ENCODE measurements at regions not wholly inside any gene's neighbourhood (a gene's known extent, or its start where the extent isn't known, plus 50 kb on each side); places are given as distances from the start of the nearest gene placed in this dataset.

DNA sequence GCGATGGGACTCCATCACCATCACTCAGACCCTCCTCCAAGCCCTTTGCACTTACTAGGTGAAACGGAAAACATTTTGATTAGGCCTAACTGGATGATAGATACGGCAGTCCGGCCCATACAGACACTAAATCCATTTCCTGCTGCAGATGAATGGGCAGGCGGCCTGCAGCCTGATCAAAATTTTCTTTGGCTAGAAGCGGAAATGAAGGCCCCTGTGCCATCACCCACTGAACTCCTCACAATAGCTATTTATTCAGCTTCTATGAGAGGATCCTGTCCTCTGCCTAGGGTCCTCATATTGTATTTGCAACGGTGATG is 200.5 kb downstream of the OMA1 start:
- no peaks in the 10 kb centered on the region for H3K4me1 ChIP-seq (ENCODE audit: control insufficient read depth, extremely low read depth, insufficient read depth, low read length)
- H3K9me3 ChIP-seq (ENCODE audit: control insufficient read depth, insufficient read depth, low read depth, low read length) = no peaks in the 10 kb centered on the region
- no peak overlapping the region for H2AFZ ChIP-seq (ENCODE audit: low read length)
- H3K36me3 ChIP-seq (ENCODE audit: control insufficient read depth, insufficient read depth, low read length) = no peaks in the 10 kb centered on the region
- H3K79me2 ChIP-seq (ENCODE audit: control insufficient read depth, insufficient read depth, low read length) = no peaks in the 10 kb centered on the region
- H3K27me3 ChIP-seq (ENCODE audit: control insufficient read depth, insufficient read depth, low read length) = no peaks in the 10 kb centered on the region
- H3K4me3 ChIP-seq (replicated peaks in 1 of 4; ENCODE audit: control extremely low read depth in 1 of 4, insufficient read depth in 1 of 4, low read depth in 3 of 4, low read length in 4 of 4) = no peak overlapping the region
- no peaks in the 10 kb centered on the region for H4K20me1 ChIP-seq (ENCODE audit: control insufficient read depth, extremely low read depth, insufficient read depth, low read length)
- H3K27ac ChIP-seq (ENCODE audit: insufficient read depth, low read length) = no peak overlapping the region
- no peak for TF ChIP-seq CTCF (conservative IDR thresholded peaks at IDR 0.05 in 1 of 2, IDR thresholded peaks at IDR 0.05 in 1 of 2; ENCODE audit: low read depth in 1 of 2, low read length in 2 of 2)
- TF ChIP-seq EZH2 (IDR thresholded peaks at IDR 0.05; ENCODE audit: low read length, missing control alignments) = no peak
- H3K9ac ChIP-seq (ENCODE audit: insufficient read depth, low read length) = no peak overlapping the region
- H3K4me2 ChIP-seq (ENCODE audit: extremely low read depth, insufficient read depth, low read length) = no peak overlapping the region
- DNase-seq (ENCODE audit: low read depth in 2 of 2) = no peak

DNA sequence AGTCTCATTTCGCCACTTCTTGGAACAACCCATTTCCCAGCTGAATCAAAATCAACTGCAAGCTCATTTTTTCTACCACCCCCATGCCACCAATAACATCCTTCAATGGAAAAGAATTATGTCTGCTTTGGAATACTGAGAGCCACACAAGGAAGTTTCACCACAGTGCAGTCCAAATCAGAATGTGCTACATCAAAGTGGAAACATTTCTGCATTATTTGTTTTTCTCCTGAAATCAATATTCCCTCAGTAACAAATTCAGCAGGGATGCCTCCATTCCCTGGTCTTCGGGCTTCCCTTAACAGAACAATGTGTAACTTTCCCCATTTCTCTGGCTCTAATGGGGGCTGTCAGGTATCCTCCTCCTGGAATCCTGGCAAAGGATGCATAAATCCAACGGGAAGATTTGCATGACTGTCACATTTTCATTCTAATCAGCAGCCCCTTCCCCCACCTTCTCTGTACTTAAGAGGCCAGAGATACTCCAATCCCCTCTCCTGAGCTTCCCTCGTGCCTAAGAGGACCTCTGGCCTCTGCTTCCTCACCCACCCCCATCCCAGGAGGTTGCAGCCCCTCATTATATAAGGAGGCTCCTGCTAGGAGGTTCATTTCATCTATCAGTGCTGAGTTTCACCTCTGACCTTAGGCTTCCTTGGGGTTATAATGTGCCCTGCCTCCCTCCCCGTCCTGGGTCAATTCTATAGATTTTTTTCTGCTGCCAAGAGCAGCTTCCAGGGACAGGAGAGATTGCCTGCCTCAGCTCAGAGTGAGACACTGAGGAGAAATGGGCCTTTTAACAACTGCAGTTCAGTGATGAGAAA is 201.1 kb downstream of the OMA1 start:
- H3K9ac ChIP-seq (ENCODE audit: insufficient read depth, low read length) = no peak overlapping the region
- no peaks in the 10 kb centered on the region for H3K27me3 ChIP-seq (ENCODE audit: control insufficient read depth, insufficient read depth, low read length)
- no peak for DNase-seq (ENCODE audit: low read depth in 2 of 2)
- H3K4me3 ChIP-seq (replicated peaks in 1 of 4; ENCODE audit: control extremely low read depth in 1 of 4, insufficient read depth in 1 of 4, low read depth in 3 of 4, low read length in 4 of 4) = no peak overlapping the region
- H3K4me2 ChIP-seq (ENCODE audit: extremely low read depth, insufficient read depth, low read length) = no peak overlapping the region
- H4K20me1 ChIP-seq (ENCODE audit: control insufficient read depth, extremely low read depth, insufficient read depth, low read length) = no peaks in the 10 kb centered on the region
- H3K4me1 ChIP-seq (ENCODE audit: control insufficient read depth, extremely low read depth, insufficient read depth, low read length) = no peaks in the 10 kb centered on the region
- no peaks in the 10 kb centered on the region for H3K9me3 ChIP-seq (ENCODE audit: control insufficient read depth, insufficient read depth, low read depth, low read length)
- H3K27ac ChIP-seq (ENCODE audit: insufficient read depth, low read length) = no peak overlapping the region
- H3K36me3 ChIP-seq (ENCODE audit: control insufficient read depth, insufficient read depth, low read length) = no peaks in the 10 kb centered on the region
- TF ChIP-seq CTCF (conservative IDR thresholded peaks at IDR 0.05 in 1 of 2, IDR thresholded peaks at IDR 0.05 in 1 of 2; ENCODE audit: low read depth in 1 of 2, low read length in 2 of 2) (no peak), EZH2 (IDR thresholded peaks at IDR 0.05; ENCODE audit: low read length, missing control alignments) (no peak)
- H2AFZ ChIP-seq (ENCODE audit: low read length) = no peak overlapping the region
- H3K79me2 ChIP-seq (ENCODE audit: control insufficient read depth, insufficient read depth, low read length) = no peaks in the 10 kb centered on the region

DNA sequence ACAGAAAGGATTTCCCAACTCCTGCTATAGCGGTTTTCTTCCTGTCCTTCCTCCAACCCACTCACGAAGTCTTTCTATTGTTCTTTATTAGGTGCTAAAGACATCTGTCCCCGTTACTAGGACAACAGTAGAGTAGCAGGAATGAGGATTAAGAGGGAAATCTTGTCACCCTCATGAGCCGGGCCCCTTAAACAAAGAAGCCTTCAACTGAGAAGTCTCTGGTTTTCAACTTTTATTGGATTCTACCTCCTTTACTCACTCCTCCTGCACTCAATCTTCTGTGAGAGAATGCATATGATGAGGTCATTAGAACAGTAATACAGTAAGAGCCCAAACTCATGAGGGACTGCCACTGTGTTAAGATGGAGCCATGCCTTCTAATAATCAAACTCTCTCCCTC is 206.3 kb downstream of the OMA1 start:
- no peaks in the 10 kb centered on the region for H3K9me3 ChIP-seq (ENCODE audit: control insufficient read depth, insufficient read depth, low read depth, low read length)
- TF ChIP-seq CTCF (conservative IDR thresholded peaks at IDR 0.05 in 1 of 2, IDR thresholded peaks at IDR 0.05 in 1 of 2; ENCODE audit: low read depth in 1 of 2, low read length in 2 of 2) (no peak), EZH2 (IDR thresholded peaks at IDR 0.05; ENCODE audit: low read length, missing control alignments) (no peak)

More for the DNA sequence above, 206.3 kb downstream of the OMA1 start:
- Histone ChIP-seq H3K4me3 (replicated peaks in 1 of 4; ENCODE audit: control extremely low read depth in 1 of 4, insufficient read depth in 1 of 4, low read depth in 3 of 4, low read length in 4 of 4) (no peak overlapping the region), H3K27me3 (ENCODE audit: control insufficient read depth, insufficient read depth, low read length) (no peaks in the 10 kb centered on the region), H3K36me3 (ENCODE audit: control insufficient read depth, insufficient read depth, low read length) (no peaks in the 10 kb centered on the region), H3K4me2 (ENCODE audit: extremely low read depth, insufficient read depth, low read length) (no peak overlapping the region), H2AFZ (ENCODE audit: low read length) (no peak overlapping the region), H3K27ac (ENCODE audit: insufficient read depth, low read length) (no peak overlapping the region), H3K4me1 (ENCODE audit: control insufficient read depth, extremely low read depth, insufficient read depth, low read length) (no peaks in the 10 kb centered on the region), H4K20me1 (ENCODE audit: control insufficient read depth, extremely low read depth, insufficient read depth, low read length) (no peaks in the 10 kb centered on the region), H3K9ac (ENCODE audit: insufficient read depth, low read length) (no peak overlapping the region), H3K79me2 (ENCODE audit: control insufficient read depth, insufficient read depth, low read length) (no peaks in the 10 kb centered on the region)
- no peak for DNase-seq (ENCODE audit: low read depth in 2 of 2)
